Bronchial epithelial cell (primary cell): ENCODE measurements at regions not wholly inside any gene's neighbourhood (a gene's known extent, or its start where the extent isn't known, plus 50 kb on each side); places are given as distances from the start of the nearest gene placed in this dataset.
A peak's percentile ranks its signal among the peaks of the same experiment; 100 is the strongest.

Source experiments
- DNase-seq: peaks from one replicate; pipeline ENCODE4 v3.0.0-alpha.2; 2010; ENCODE audit warnings: low read depth
- FAIRE-seq: peaks from 2 replicates; lab custom pipeline; 2011; peaks lifted over from hg19 to GRCh38; lab: Jason Lieb, UNC
- H3K27me3 ChIP-seq: 2 replicates; pipeline ENCODE4 v1.5.1; 2011; ENCODE audit warnings: low read length; ENCODE audit not compliant: control insufficient read depth, insufficient read depth
- H3K36me3 ChIP-seq: 2 replicates; pipeline ENCODE4 v1.5.1; 2011; ENCODE audit warnings: low read length; ENCODE audit not compliant: control insufficient read depth, insufficient read depth
- H3K4me3 ChIP-seq: 2 replicates; pipeline ENCODE4 v1.5.1; 2011; ENCODE audit warnings: mild to moderate bottlenecking, low read depth, low read length, control low read depth
- TF ChIP-seq, protein P1 (sequence below): IDR thresholded peaks from 2 replicates; pipeline ENCODE4 v1.5.1; 2011; ENCODE audit warnings: mild to moderate bottlenecking, moderate library complexity, low read length, control low read depth, inconsistent platforms; ENCODE audit not compliant: insufficient read depth, severe bottlenecking

GRCh38 chr16:82358161-82358560 is 188.1 kb upstream of the MPHOSPH6 start:
- peaks cover 2% of the 10 kb centered on the region for H3K27me3 ChIP-seq
- TF ChIP-seq, protein P1, sequence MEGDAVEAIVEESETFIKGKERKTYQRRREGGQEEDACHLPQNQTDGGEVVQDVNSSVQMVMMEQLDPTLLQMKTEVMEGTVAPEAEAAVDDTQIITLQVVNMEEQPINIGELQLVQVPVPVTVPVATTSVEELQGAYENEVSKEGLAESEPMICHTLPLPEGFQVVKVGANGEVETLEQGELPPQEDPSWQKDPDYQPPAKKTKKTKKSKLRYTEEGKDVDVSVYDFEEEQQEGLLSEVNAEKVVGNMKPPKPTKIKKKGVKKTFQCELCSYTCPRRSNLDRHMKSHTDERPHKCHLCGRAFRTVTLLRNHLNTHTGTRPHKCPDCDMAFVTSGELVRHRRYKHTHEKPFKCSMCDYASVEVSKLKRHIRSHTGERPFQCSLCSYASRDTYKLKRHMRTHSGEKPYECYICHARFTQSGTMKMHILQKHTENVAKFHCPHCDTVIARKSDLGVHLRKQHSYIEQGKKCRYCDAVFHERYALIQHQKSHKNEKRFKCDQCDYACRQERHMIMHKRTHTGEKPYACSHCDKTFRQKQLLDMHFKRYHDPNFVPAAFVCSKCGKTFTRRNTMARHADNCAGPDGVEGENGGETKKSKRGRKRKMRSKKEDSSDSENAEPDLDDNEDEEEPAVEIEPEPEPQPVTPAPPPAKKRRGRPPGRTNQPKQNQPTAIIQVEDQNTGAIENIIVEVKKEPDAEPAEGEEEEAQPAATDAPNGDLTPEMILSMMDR: no peak
- H3K36me3 ChIP-seq: no peaks in the 10 kb centered on the region

GRCh38 chr16:82357237-82357636 is 187.2 kb upstream of the MPHOSPH6 start:
- TF ChIP-seq, protein P1: no peak
- FAIRE-seq (no peak), DNase-seq (no peak)
- no peak overlapping the region for H3K4me3 ChIP-seq
- H3K36me3 ChIP-seq: no peaks in the 10 kb centered on the region
- H3K27me3 ChIP-seq: peaks cover 2% of the 10 kb centered on the region

More at GRCh38 chr16:82358161-82358560, 188.1 kb upstream of the MPHOSPH6 start:
- no peak overlapping the region for H3K4me3 ChIP-seq
- FAIRE-seq (no peak), DNase-seq (no peak)

GRCh38 chr16:82350560-82350959 is 180.5 kb upstream of the MPHOSPH6 start:
- Histone ChIP-seq H3K27me3 (no peaks in the 10 kb centered on the region), H3K36me3 (no peaks in the 10 kb centered on the region), H3K4me3 (no peak overlapping the region)
- TF ChIP-seq, protein P1: no peak
- DNase-seq (no peak), FAIRE-seq (no peak)

DNA sequence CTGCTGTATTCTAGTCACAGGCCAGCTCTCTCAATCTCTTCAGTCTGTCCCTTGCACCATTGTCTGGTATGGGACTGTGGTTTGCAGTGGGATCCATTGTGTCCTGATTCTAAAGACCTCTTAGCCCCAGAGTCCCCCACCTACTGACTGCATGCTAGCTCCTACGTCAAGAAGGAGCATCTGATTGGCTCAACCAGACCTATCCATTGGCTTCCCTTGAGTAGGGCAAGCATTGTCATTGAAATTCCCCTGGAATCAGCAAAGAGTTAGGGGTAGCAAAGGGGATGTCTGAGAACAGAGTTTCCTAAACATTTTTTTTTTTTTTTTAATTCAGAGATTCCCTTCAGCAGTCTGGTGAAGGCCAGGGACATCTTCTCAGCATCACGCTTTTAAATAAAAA is 175.3 kb upstream of the MPHOSPH6 start:
- TF ChIP-seq, protein P1: no peak
- DNase-seq (no peak), FAIRE-seq (no peak)
- Histone ChIP-seq H3K4me3 (no peak overlapping the region), H3K27me3 (no peaks in the 10 kb centered on the region), H3K36me3 (no peaks in the 10 kb centered on the region)

DNA sequence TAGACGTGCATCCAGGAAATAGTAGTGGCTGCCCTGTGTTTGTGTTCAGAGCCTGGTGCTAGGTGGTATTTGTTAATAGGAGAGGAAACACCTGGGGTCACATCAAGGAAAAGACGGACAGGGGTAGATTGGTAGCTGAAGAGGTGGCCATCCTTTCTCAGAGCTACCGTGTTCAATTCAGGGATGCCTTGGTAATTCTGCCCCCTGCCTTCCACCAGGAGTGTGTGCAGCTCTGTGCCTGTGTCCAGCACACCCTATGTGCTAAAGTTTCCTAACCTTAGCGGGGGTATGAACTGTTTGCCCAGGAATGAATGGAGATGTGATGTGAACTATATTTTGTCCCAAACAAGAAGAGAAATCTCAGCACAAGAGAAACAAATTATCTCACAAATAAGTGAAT is 174.1 kb upstream of the MPHOSPH6 start:
- Histone ChIP-seq H3K4me3 (no peak overlapping the region), H3K27me3 (no peaks in the 10 kb centered on the region), H3K36me3 (no peaks in the 10 kb centered on the region)
- peak; percentile 85 for FAIRE-seq
- TF ChIP-seq, protein P1: peak; percentile 79
- DNase-seq: peak; percentile 30

DNA sequence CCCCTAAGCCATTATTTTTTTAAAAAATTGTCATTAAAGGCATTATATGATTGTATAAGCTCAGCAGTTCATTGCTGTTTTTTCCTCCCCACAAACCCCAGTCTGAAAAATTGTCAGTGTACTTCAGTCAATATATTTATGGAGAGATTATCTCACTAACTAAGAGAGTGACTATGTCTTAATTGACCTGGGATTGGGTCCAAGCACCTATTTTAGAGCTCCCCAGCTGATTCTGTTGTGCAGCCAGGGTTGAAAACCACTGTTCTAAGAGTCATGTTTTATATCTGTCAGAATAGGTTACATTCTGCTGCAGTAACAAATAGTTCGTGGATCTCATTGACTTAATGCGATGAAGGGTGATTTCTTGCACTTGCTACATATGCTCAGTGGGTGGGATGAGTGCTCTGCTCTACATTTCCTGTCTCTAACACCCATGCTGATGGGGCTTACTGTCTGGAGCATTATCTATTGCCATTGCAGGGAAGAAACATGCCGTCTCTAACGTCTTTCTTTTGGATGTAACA is 171.2 kb upstream of the MPHOSPH6 start:
- DNase-seq (no peak), FAIRE-seq (no peak)
- no peaks in the 10 kb centered on the region for H3K36me3 ChIP-seq
- TF ChIP-seq, protein P1: no peak
- no peak overlapping the region for H3K4me3 ChIP-seq
- no peaks in the 10 kb centered on the region for H3K27me3 ChIP-seq
